Endometrial microvascular endothelial cells (primary cell): ENCODE measurements at regions not wholly inside any gene's neighbourhood (a gene's known extent, or its start where the extent isn't known, plus 50 kb on each side); places are given as distances from the start of the nearest gene placed in this dataset.

ENCODE experiments used
- in situ Hi-C: cut with HindIII; loops from 2 replicates; pipeline ENCODE4 v1.10.0; 2017; ENCODE audit warnings: low sequenced_read_pairs, low pct_unique_long_range_greater_than_20kb; ENCODE audit errors: inconsistent ontology term

GRCh38 chr15:46413799-46414198 lies 779.0 kb downstream of the SQOR start:
- in situ Hi-C loops, result no loop called here

- in situ Hi-C loops, result no loop called here
Measured at GRCh38 chr15:46416544-46416943, 781.7 kb downstream of the SQOR start.

- in situ Hi-C loops, result no loop called here
Measured at GRCh38 chr15:46420990-46421389, 786.2 kb downstream of the SQOR start.

GRCh38 chr15:46441294-46442062 lies 806.6 kb downstream of the SQOR start:
- in situ Hi-C loops, result no loop called here

- in situ Hi-C loops, result no loop called here
Measured at GRCh38 chr15:46442184-46442583, 807.4 kb downstream of the SQOR start.

- in situ Hi-C loops, result no loop called here
Measured at GRCh38 chr15:46442901-46443590, 808.2 kb downstream of the SQOR start.

- in situ Hi-C loops, result no loop called here
Measured at GRCh38 chr15:46450112-46450809, 815.4 kb downstream of the SQOR start.

- in situ Hi-C loops, result no loop called here
Measured at GRCh38 chr15:46450810-46451182, 816.0 kb downstream of the SQOR start.

GRCh38 chr15:46452297-46452820 lies 817.5 kb downstream of the SQOR start:
- in situ Hi-C loops, result no loop called here

- in situ Hi-C loops, result no loop called here
Measured at GRCh38 chr15:46456456-46456855, 821.6 kb downstream of the SQOR start.

GRCh38 chr15:46460431-46461094 lies 825.7 kb downstream of the SQOR start:
- in situ Hi-C loops, result no loop called here

- in situ Hi-C loops, result no loop called here
Measured at GRCh38 chr15:46461416-46461815, 826.6 kb downstream of the SQOR start.

- in situ Hi-C loops, result no loop called here
Measured at GRCh38 chr15:46467041-46467440, 832.2 kb downstream of the SQOR start.

- in situ Hi-C loops, result no loop called here
Measured at GRCh38 chr15:46471096-46471495, 836.3 kb downstream of the SQOR start.

GRCh38 chr15:46489276-46489675 lies 854.4 kb downstream of the SQOR start:
- in situ Hi-C loops, result no loop called here

GRCh38 chr15:46496491-46497115 lies 861.8 kb downstream of the SQOR start:
- in situ Hi-C loops, result no loop called here

GRCh38 chr15:46502667-46503066 lies 867.8 kb downstream of the SQOR start:
- in situ Hi-C loops, result no loop called here

GRCh38 chr15:46518381-46518780 lies 883.6 kb downstream of the SQOR start:
- in situ Hi-C loops, result no loop called here

GRCh38 chr15:46523701-46524100 lies 888.9 kb downstream of the SQOR start:
- in situ Hi-C loops, result no loop called here
